ENCODE measurements at regions not wholly inside any gene's neighbourhood (a gene's known extent, or its start where the extent isn't known, plus 50 kb on each side); places are given as distances from the start of the nearest gene placed in this dataset.

DNA sequence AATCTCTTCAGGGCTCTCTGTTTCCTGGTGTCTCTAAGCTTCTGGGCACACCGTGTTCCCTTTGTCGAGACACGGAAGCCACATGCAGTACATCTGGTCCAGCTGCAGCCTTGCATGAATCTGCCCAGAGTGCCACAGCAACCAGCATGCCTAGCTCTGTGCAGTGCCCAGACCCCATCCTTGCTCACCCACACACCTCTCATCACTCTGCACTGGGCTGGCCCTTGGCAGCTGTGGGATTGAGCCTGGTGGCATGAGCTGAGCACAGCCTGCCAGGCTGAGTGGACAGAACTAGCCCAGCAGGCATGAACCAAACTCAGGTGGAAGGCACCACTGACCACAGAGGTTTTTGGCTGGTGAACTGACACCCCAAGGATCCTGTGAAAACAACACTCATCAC lies 279.9 kb downstream of the ATXN7L3B start:
- ATAC-seq: no peak

DNA sequence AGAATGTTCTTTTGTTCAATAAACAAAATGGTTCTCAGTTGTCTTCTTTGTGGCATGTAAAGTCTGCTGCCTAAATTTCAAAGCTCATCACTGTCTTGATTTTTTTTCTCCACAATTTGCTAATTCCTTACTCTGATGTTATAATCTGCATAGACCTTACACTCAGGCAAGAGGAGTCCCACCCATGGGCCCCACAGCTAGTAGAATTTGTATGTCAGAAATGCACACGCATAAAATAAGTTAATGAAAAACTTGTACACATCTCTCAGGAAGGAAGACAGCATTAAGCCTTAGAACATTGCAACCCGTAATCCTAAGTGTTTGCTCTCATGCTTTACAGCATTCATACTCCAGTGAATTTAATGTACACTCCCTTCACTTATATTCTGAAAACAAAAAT lies 280.8 kb downstream of the ATXN7L3B start:
- no peak for ATAC-seq

DNA sequence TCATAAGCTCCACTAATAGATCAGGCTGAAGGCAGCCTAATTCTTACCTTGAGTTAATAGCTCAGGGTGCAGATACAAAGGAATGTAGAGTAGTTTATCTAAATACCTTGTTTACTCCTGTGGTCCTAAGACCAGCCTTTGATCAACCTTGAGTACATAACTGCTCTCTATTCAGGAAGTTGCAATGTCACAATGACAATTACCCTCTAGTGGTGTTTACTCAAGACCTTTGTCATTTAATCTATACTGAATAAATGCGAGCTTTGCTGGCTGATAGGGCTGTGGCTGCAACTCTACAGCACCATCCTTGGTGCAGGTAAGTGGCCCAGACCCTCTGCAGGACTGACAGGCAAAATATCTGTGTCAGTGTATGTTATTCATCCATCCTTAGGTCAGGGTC lies 282.7 kb downstream of the ATXN7L3B start:
- no peak for ATAC-seq

DNA sequence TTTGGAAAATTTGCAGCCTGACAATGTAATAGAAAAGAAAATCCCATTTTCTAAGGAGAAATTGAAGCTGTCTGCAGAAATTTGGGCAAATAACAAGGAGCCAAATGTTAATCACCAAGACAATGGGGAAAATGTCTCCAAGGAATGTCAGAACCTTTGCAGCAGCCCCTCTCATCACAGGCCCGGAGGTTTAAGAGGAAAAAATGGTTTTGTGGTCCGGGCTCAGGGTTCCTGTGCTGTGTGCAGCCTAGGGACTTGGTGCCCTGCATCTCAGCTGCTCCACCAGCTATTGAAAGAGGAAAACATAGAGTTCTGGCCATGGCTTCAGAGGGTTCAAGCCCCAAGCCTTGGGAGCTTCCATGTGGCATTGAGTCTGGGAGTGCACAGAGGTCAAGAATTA lies 298.9 kb downstream of the ATXN7L3B start:
- no peak for ATAC-seq

DNA sequence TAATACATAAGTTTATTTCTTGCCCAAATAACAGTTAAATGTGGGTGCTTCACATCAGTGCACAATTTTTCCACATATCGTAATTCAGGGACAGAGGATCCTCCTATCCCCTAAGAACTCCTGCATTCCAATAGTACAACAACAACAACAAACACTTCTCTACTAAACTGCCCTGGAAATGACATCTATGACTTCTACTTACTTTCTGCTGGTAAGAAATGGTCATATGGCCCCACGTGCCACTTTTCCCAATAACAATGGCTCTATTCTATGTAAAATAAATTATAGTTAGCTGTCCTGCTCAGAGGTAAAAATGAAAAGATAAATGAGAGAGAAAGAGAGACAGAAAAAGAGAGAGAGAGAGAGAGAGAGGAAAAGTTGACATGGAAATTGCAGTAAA lies 308.5 kb downstream of the ATXN7L3B start:
- ATAC-seq: no peak

DNA sequence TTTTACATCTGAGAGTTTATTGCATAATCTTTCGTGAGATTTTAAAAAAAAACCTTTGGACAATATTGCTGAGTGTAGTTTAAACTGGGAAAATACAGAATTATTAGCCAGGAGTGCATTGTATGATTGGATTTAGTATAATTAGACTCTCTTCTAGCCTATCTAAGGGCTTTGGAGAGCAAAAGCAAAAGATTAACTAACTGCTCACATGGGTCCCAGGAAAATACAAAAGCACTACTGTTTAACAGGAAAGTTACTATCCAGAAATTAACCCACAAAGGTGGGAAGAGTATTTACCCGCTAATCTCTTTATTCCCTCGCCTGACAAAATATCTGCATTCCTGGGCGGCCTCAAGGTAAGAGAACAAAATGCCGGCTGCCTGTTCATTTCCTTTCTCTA lies 309.5 kb downstream of the ATXN7L3B start:
- ATAC-seq: no peak

DNA sequence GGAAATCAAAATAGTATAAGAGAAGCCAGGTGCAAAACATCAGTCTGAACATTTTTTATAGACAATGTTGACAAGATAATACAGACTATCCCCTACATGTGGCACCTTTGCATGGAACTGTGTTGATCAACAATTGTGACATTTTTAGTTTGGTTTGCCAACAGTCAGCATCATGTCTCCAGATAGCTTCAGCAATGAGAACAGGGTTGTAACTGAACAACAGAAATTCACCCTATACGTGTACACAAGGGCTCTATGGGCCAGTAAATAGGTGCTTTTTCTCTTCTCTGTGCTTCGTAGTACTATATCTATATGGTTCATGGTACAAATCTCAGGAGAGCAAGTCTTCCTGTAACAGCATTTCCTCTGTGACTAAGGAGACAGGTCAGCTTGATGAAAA lies 310.4 kb downstream of the ATXN7L3B start:
- no peak for ATAC-seq

DNA sequence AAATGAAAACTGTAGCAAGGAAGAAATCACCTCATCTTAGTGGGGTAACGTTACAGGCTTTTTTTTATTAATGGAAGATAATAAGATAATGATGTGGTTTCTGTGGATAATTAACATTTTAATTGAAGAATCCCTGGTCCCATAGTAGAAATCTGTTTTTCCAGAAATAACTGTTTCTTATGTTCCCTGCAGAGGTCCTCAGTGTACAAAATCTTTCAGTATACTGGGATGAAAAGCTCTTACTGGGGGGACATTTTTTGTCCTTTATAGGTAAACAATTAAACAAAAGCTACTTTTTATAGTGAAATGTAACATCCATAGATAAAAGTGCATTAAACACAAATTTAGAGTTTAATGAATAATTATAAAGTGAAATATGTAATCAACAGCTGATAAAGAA lies 312.2 kb downstream of the ATXN7L3B start:
- no peak for ATAC-seq

DNA sequence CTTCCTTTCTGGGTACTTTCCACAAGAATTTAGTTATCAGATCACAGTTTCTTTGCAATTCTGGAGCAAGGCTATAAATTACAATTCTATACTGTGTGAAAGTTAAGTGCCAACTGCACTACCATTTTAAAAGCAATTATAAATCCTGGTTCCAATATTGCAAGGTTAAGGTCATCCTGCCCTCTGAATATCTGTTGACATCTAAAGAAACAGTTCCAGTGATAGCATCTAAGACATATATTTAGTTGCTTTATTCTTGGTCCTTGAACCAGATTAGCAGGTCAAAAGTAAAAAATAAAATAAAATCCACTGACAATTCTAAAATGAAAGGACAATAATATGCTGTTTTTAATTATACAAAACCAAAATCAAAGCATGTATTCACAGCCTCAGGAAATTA lies 334.2 kb downstream of the ATXN7L3B start:
- ATAC-seq: no peak

DNA sequence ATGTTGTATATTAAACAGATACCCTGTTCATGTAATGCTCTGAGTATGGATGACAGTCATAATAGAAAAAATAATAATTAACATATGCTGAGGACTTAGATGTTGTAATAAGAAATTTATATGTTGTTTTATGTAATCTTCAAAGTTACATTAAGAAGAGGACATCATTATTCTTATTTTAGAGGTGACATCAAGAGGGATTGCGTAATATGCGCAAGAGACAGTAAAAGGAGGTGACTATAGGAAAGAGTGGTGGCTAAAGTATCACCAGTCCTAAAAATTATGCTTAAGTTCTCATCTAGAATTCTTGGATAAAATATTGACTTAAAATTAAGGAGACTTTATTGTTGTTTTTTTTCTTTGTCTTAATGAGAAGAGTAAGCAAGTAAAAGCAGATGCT lies 323.9 kb downstream of the KCNC2 start:
- ATAC-seq: no peak

DNA sequence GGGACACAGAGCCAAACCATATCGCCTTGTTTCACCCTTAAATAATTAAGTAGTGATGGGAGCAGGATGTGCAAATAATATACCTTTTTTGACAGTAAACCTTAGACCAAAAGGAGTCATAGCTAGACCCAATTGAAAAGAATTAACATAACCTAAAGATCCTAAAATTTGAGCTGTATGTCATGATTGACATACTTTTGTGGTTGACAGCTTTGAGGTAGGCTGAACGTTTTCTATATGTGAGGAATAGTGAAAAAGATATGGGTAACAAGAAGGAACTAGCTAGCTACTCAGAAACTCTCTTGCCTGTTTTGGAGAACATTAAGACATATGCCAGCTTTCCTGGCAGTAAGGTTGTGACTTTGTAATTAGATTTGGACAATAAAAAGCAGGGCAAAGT lies 320.6 kb downstream of the KCNC2 start:
- no peak for ATAC-seq

DNA sequence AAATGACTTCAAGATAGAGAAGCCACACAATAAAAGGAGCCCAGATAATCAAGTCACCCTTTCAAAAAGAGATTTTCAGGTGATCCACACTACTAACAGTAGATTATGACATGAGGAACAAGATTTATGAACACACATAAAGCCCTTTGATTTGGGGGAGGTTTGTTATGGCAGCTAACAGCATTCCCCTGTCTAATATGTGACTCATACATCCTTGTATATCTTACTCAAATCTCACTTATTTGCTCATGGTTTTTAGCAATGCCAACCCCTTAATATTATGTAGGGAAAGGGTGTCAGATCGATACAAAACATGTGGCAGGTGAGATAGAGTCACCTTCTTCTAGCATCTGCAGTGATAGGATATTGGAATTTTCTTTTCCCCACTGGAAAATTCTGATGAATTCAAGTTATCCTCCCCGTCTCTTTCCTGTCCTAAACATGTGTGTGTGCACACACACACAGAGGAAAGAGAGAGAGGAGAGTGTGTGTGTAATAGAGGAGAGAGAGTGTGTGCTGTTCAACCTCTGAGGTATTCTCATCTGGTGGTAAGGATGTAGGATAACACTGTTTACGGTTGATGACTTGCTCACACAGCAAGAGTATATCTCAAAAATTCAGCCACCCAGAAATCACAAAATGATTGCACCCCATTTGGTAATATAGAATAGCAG lies 319.9 kb downstream of the KCNC2 start:
- peak; percentile 22 for ATAC-seq

DNA sequence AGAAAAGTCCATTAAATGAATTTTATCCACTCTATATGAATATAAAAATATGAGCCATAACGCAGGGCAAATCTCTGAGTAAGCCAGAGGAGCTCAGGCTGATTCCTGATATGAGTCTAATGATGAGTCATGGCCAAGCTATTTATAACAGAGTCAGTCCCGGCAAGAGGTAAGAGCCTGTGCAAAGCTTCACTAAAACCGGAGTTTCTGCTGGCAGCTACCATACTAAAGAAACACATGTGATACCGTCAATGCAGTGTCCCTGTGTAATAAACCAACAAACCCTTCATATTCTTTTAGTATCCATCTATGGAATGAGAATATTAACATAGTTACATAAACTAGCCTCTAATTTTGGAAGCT lies 319.4 kb downstream of the KCNC2 start:
- ATAC-seq: peak; percentile 99

DNA sequence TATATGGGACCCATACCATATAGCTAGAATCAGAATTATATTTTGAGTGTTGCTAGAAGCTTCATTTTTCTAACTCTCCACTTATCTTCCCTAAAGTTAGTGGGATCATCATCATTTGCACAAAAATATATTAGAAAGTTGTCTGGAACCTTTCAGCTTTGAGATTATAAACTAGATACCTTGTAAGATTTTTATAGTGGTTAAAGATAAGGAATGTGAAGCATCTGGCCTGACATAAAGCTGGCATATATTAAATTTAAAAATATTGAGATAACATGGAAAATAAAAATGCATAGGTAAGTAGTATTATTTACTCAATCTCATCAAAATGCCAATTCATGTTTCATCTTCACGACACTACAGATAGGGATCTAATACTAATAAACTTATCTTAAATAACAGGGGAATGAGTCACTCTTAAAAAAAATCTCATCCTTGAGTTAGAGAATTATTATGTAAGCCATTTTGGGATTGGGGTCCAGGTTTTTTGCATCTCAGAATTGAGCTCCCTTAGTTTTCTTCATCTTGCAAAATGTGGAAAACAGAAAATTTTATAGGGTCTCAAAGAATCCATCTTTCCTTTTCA lies 318.5 kb downstream of the KCNC2 start:
- no peak for ATAC-seq

DNA sequence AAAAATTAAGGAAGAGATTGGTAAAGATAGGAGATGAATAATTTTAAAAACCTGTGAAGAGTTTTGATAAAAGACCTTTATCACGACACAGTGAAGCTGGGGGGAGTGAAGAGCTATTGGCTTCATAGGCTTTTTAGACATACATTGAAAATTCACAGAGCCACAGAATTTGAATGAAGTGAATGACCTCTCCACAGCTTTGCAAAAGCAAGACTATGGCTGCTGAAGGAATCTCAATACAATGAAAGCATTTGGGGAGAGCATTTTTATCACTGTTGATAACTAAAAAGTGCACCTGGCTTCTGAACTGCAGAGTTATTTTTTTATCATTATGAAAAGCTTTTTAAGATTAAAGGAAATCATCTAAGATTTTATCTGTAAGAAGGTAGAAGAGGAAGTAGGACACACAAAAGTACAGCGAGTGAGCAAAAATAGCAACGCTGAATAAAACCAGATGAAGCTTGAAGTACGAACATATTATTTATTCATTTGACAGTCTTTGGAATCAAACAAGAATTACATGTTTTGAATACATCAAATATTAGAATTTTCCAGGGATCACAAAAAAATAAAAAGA lies 317.5 kb downstream of the KCNC2 start:
- no peak for ATAC-seq

DNA sequence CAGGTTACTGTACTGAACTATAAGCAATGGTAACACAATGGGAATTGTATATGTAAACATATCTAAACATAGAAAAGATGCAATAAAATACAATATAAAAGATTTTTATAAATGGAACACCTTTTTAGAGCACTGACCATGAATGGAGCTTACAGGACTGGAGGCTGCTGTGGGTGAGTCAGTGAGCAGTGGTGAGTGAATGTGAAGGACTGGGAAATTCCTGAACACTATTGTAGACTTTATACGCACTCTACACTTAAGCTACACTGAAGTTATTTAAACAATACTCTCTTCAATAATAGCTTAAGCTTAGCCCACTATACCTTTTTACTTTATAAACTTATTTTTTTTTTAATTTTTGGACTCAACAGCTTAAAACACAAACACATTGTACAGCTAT lies 313.5 kb downstream of the KCNC2 start:
- no peak for ATAC-seq

DNA sequence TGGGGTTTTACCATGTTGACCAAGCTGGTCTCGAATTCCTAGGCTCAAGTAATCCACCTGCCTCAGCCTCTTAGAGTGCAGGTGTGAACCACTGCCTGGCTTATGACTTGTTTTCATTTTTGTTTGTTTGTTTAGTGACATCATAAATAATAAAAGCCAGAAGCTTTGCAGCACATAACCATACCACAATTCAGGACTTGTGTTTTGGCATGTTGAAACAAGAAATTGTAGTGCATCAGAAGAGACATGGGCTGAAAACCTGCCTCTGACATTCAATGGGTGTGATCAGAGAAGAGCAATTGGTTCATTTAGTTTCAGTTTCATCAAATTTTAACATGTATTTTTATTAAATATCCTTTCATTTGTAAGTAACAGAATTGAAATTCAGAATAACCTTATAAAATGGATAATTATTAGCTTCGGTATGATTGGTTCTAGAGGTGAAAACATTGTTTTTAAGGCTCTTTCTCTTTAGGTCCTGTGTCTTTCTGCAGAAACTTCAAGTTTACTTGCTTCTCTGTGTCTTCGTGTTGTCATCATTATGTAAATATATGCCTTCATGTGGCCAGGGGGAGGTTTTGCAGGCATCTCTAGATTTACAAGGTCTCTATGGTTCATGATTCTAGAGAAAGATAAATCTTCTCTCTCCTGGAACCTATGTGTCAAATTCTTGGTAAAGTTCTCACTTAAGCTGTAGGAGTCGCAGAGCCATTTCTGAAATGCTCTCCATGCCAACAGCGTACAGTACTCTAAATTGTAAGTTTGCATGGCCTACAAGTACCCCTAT lies 312.0 kb downstream of the KCNC2 start:
- ATAC-seq: peak; percentile 57

DNA sequence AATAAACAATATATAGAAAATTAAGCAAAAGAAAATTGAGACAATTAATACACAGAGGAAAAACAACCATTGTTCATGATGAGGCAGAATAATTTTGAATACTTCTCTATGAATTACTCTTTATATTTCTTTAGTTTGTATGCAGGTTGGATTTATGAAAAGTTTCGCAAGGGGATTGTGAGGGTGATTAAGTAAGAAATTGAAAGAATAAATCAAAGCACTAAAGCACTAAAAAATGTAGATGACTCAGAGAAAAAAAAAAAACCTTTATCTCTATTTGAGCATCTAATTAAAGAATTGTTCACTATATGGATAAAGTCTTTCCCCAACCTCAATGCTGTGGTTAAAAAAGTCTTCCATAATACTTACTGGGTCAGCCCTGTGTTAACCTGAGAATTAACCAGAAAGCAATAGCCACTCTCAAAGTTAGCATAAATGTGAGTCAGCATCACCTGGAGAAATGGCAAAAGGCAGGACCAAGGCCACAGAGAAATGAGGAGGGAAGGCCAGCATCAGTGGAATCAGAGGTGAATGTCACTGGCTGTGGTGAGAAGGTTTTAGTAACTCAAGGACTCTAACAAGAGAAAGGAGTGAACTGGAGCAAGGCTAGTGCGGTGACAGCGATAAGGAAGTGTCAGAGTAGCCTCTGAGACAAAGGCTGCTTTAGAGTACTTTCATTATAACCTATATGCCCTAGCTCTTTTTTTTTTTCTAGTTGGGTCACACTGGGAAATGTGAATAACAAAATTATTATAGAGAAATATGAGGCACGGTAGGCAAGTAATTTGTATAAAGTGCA lies 310.4 kb downstream of the KCNC2 start:
- no peak for ATAC-seq

DNA sequence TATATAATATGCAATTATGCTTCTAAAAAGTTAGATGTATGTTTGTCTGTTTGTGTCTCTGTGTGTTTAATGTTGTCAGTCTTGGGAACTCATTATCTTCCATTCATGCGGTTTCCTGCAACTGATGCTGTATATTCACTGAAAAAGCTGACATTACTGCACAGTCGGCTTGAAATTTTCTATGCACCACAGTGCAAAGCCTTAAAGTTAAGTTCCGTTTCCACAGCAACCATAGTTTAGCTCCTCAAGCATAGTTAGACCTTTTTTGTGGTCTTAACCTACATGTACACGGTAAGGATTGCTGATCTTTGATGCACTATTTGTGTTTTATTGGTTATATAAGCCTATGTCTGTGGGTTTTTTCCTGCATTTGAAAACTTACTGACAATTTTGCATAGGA lies 309.4 kb downstream of the KCNC2 start:
- no peak for ATAC-seq

DNA sequence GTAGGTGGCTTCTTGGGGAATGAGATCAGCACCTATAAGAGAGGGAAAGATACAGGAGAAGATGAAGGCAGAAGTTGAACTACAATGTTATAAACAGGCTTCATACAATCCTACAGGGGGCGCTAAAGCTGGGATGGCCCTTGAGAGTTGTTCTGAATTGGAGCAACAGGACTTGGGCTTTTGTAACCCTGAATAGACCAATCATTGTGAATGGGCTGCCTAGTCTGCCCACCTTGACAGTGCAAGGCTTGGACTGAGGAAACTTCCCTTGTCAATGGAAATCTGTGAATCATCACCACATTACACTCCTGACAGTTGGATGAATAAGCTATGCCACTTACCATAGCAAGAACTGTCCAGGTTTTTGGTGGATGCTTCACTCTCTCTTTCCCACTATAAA lies 306.1 kb downstream of the KCNC2 start:
- no peak for ATAC-seq

DNA sequence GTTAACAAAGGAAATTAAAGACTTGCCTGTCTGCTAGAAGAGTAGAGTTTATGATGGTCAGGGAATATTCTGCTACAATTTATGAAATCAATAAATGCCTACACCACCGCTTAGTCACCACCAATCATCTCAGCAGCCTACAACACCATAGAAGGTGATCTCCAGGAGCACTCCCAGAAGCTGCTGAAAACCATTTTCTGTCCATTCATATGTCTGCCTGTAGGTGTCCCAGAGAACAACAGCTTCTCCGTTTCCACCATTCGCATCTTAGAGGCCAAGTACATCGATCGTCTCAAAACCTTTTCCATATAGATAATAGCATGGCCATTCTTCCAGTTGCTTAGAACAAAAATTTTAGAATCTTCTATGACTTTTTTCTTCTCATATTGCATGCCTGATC lies 303.4 kb downstream of the KCNC2 start:
- ATAC-seq: no peak

DNA sequence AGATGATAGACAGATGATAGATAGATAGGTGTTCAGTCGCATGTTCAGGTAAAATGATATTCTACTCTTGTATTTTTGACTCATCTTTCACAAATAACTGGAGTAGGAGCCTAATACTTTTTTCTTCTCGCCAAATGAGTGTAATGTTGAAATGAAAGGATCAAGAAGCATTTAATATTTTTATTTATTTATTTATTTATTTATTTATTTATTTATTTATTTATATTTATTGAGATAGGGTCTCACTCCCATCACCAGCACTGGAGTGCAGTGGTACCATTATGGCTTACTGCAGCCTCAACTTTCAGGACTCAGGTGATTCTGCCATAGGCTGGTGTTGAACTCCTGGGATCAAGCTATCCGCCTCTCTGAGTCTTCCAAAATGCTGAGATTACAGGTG lies 298.8 kb downstream of the KCNC2 start:
- no peak for ATAC-seq

DNA sequence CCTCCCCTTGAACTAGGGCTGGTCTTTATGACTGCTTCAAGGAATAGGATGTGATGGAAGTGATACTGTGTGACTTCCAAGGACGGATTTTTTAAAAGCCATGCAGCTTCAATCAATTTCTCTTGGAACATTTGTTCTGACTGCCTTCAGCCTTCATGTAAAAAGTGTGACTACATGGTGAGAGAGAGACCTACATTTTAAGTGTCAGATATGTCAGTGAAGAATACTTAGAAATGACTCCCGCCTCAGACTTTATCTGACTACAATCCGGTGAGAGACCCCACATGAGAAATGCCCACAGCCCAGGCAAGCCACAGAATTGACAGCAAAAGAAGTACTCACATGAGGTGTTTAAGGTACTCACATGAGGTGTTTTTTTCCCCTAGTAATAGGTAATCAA lies 295.3 kb downstream of the KCNC2 start:
- no peak for ATAC-seq

All from esophagus mucosa (tissue), 1 donor.